ENCODE measurements at regions not wholly inside any gene's neighbourhood (a gene's known extent, or its start where the extent isn't known, plus 50 kb on each side); places are given as distances from the start of the nearest gene placed in this dataset.

- TF ChIP-seq YY1 (IDR thresholded peaks at IDR 0.05; ENCODE audit: insufficient read depth, insufficient read length), result no peak
- no peak for TF ChIP-seq SUZ12 (IDR thresholded peaks at IDR 0.05; ENCODE audit: extremely low read depth, insufficient read depth, insufficient read length)
Measured at GRCh38 chr18:39781565-39781964, 2173.5 kb upstream of the PIK3C3 start.

All from NT2/D1 (cell line).